Heart left ventricle (tissue), 13 donors: ENCODE measurements at regions not wholly inside any gene's neighbourhood (a gene's known extent, or its start where the extent isn't known, plus 50 kb on each side); places are given as distances from the start of the nearest gene placed in this dataset.

Experiments used
- POLR2A ChIP-seq, 2 donors: fragments of 450-650 bp; IDR thresholded peaks; one replicate each; pipeline ENCODE4 v1.6.1; 2017; ENCODE audit warnings: antibody characterized with exemption in 2 of 2, mild to moderate bottlenecking in 2 of 2, moderate library complexity in 2 of 2
- TF ChIP-seq, protein P1 (sequence below), 12 donors: fragments of 200-600 bp; sonication (generic) in 4 of 12; IDR thresholded peaks; one replicate each; pipeline versions ENCODE4 v1.5.0 to v1.8.0; 2018 to 2022; ENCODE audit warnings: antibody characterized with exemption in 12 of 12, mild to moderate bottlenecking in 5 of 12
- donor health status: ischemic (EF 13 %, LVEDD 7.1; RV severe dilation, severe dysfunction).
- donor health status: DM: no; HTN: yes; CAD: no.
- donor health status: DM: no; HTN: no; CAD: no.
- donor health status: ischemic (EF 25% LVEDD 6.9; RV normal size, moderate dysfunction).
- donor health status: ischemic (EF 25% LVEDD 5.7; RV mildly dilated, moderate dysfunction).
- donor health status: ischemic (EF 35%, LVEDD 5.7; RV mildly dilated, moderate dysfunction).
- donor health status: nonischemic (EF 11% LVEDD 7.7; RV severe dilation, severe dysfunction).
- donor health status: DM: yes; HTN: yes; CAD: no.
- donor health status: PGD.
- donor health status: ischemic (EF 29% LVEDD 5.4; RV normal size, mild dysfunction).
- donor health status: nonischemic (EF 23%, LVEDD 6.1; RV moderate dilation, normal function).

- no peak for TF ChIP-seq POLR2A (IDR thresholded peaks at IDR 0.05)
- TF ChIP-seq, protein P1, sequence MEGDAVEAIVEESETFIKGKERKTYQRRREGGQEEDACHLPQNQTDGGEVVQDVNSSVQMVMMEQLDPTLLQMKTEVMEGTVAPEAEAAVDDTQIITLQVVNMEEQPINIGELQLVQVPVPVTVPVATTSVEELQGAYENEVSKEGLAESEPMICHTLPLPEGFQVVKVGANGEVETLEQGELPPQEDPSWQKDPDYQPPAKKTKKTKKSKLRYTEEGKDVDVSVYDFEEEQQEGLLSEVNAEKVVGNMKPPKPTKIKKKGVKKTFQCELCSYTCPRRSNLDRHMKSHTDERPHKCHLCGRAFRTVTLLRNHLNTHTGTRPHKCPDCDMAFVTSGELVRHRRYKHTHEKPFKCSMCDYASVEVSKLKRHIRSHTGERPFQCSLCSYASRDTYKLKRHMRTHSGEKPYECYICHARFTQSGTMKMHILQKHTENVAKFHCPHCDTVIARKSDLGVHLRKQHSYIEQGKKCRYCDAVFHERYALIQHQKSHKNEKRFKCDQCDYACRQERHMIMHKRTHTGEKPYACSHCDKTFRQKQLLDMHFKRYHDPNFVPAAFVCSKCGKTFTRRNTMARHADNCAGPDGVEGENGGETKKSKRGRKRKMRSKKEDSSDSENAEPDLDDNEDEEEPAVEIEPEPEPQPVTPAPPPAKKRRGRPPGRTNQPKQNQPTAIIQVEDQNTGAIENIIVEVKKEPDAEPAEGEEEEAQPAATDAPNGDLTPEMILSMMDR (IDR thresholded peaks at IDR 0.05): no peak
These were observed 273.3 kb upstream of the SEMA6A start for GRCh38 chr5:116847960-116848359.
